ENCODE measurements at regions not wholly inside any gene's neighbourhood (a gene's known extent, or its start where the extent isn't known, plus 50 kb on each side); places are given as distances from the start of the nearest gene placed in this dataset.

DNA sequence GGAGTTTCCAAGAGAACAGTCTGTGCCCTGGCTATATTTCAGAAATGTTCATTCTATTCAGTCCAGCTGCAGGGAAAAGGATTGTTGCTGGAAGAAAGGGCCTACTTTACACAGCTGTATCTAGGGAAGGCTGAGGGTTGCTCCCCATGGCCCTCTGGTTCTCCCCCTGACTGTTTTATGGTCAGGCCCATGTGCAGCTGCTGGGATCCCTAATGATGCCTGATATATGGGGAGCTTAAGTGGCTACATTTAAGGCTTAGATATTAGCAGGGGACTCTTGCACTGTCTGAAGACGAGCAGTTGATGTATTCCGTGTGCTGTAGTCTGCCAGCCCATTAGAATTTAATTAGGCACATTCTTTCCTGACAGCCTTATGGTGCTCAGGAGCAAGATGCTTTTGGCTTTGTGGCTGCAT is 72.0 kb downstream of the FAM43A start:
- H3K4me3 ChIP-seq (ENCODE audit: low read depth, low read length), result no peak overlapping the region
- TF ChIP-seq CTCF (IDR thresholded peaks at IDR 0.05; ENCODE audit: insufficient read depth, low read length), result no peak
- DNase-seq (ENCODE audit: low read depth), result no peak

DNA sequence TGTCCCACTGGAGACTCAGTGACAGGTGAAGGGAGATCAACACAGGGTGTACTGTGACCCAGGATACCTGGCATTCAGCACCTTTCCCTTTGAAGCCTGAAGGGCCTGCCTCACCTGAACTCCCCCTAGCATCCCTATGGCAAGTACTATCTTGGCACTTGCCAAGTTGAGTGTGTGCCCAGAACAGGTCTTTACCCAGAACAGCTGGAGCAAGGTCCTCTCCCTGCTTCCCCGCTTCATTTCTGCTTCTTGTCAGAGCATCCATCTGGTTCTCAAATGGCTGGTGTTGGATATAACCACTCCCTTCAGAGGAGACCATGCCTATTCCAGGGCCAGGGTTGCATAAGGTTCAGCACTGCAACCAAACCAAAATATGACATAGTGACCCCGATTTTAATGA is 73.0 kb downstream of the FAM43A start:
- TF ChIP-seq CTCF (IDR thresholded peaks at IDR 0.05; ENCODE audit: insufficient read depth, low read length), result no peak
- H3K4me3 ChIP-seq (ENCODE audit: low read depth, low read length), result no peak overlapping the region
- no peak for DNase-seq (ENCODE audit: low read depth)

DNA sequence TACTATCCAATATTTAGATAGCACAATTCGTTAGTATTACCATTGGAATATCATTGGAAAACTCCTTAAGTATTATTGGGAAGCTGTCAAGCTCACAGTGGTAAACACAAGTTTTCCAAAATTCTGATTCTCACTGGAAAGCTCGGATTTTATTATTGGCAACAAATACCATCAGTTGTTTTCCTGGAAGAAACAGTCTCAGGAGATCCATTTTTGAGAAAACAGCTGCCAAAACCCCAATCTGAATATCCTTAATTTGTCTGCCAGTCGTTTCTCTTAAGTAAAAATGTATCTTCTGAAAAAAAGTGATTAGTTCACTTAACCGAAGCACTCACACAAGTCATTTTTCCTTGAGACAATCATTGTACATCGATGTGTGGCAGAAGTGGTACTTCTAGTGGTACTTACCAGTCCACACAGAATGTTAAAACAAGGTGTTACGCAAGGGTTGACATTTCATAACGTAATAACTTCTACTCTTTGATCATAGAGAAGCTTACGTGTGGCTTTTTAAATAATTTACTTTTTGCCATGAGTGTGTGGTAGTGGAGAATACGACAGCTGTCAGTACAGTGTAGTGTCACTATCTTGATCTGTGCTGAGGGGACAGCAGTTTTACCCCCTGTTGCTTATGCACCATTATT is 74.9 kb downstream of the FAM43A start:
- H3K4me3 ChIP-seq (ENCODE audit: low read depth, low read length), result no peak overlapping the region
- DNase-seq (ENCODE audit: low read depth), result no peak
- no peak for TF ChIP-seq CTCF (IDR thresholded peaks at IDR 0.05; ENCODE audit: insufficient read depth, low read length)

GRCh38 chr3:194761384-194761783 is 75.7 kb downstream of the FAM43A start:
- no peak overlapping the region for H3K4me3 ChIP-seq (ENCODE audit: low read depth, low read length)
- no peak for TF ChIP-seq CTCF (IDR thresholded peaks at IDR 0.05; ENCODE audit: insufficient read depth, low read length)
- DNase-seq (ENCODE audit: low read depth), result no peak

GRCh38 chr3:194766845-194767244 is 81.2 kb downstream of the FAM43A start:
- TF ChIP-seq CTCF (IDR thresholded peaks at IDR 0.05; ENCODE audit: insufficient read depth, low read length), result no peak
- DNase-seq (ENCODE audit: low read depth), result no peak
- no peak overlapping the region for H3K4me3 ChIP-seq (ENCODE audit: low read depth, low read length)

- TF ChIP-seq CTCF (IDR thresholded peaks at IDR 0.05; ENCODE audit: insufficient read depth, low read length), result no peak
- no peak overlapping the region for H3K4me3 ChIP-seq (ENCODE audit: low read depth, low read length)
- no peak for DNase-seq (ENCODE audit: low read depth)
Observed at GRCh38 chr3:194767446-194768207, 81.9 kb downstream of the FAM43A start.
